GM18870 (cell line): ENCODE measurements at regions not wholly inside any gene's neighbourhood (a gene's known extent, or its start where the extent isn't known, plus 50 kb on each side); places are given as distances from the start of the nearest gene placed in this dataset.

Source experiments
- ATAC-seq: cut with Tn5 transposase; IDR thresholded peaks from one replicate; pipeline ENCODE4 v1.9.1; 2021; ENCODE audit warnings: moderate library complexity; ENCODE audit not compliant: unreplicated experiment

- no peak for ATAC-seq
Observed at GRCh38 chr14:34247605-34248004, 214.4 kb downstream of the SPTSSA start.

DNA sequence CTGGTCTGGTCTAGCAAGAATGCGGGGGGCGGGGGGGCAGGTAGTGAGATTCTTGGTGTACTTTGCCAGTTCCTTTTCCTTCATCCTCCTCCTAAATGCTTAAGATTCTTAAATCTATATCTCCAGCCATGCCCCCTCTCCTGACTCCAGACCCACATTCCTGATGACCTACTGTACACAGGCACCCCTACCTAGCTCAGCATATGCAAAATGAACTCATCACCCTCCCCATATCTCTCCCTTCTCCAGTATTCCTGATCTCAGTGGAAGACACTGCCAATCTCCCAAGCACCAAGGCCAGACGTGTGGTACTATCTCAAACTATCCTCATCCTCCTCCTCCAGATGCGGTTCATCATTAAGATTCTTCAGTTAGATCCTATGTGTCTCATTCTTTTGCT, 215.8 kb downstream of the SPTSSA start:
- ATAC-seq = no peak

- ATAC-seq = no peak
Observed at GRCh38 chr14:34243401-34243800, 218.6 kb downstream of the SPTSSA start.

DNA sequence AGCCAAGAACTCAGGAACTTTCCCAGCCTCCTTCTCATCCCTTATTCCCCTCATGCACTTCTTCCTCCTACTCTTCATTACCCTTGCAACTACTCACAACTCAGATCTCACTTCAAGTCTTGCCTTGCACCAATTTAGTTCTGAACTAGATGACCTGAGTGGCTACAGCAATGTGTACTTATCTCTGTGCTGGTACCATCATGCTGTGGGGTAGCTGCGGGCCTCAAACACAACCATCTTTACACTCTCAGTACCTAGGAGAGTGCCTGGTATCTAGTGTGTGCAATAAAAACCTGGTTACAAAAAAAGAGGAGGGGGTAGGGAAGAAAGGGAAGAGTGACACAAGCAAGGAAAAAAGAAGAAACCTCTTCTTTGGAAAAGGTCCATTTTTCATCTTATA, 219.0 kb downstream of the SPTSSA start:
- no peak for ATAC-seq

- ATAC-seq = no peak
Observed at GRCh38 chr14:34241185-34241711, 220.8 kb downstream of the SPTSSA start.

GRCh38 chr14:34238610-34239009, 223.4 kb downstream of the SPTSSA start:
- ATAC-seq = no peak

DNA sequence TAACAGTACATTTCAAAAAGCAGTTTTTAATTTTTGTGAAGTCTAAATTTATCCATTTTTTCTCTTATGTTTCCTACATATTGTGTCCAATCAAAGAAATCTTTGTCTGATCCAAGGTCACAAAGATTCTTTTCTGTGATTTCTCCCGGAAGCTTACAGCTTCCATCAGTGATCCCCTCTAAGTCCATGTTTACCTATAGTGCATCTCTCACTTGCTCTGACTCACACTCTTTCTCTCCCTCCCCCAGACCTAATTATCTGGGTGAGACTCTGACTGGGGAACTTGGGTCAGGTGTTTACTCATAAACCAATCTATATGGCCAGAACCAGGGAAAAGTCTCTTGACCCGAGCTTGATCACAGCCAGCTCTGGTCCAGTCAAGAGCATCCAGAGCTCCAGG, 224.4 kb downstream of the SPTSSA start:
- no peak for ATAC-seq

GRCh38 chr14:34237081-34237480, 225.0 kb downstream of the SPTSSA start:
- ATAC-seq = no peak

DNA sequence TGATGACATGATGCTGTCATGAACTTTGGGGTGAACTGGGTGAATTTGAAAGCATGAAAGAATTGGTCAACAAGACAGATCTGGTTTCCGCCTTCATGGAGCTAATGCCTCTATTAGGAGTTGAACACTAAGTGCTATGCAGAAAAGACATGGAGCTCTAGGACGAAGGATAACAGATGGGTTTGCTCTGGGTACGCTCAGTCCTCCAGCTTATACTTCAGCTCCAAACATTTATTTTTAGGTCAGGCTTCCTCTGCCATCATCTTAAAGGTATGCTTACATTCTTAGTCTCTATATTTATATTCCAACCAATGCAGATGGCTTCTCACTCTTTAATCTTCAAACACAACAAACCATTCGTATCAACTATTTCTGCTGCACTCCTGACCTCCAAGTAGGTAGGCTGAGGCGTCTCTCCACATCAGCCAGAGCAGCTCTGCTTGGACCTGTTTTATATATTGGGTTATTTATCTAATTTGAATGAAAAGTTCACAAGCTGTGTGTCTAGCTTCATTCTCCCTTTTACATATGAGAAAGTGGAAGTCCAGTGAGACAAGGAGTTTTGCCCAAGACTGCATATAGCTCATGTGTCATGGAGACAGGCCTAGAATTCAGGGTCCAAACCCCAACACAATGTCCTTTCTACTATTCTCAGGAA, 226.3 kb downstream of the SPTSSA start:
- no peak for ATAC-seq

DNA sequence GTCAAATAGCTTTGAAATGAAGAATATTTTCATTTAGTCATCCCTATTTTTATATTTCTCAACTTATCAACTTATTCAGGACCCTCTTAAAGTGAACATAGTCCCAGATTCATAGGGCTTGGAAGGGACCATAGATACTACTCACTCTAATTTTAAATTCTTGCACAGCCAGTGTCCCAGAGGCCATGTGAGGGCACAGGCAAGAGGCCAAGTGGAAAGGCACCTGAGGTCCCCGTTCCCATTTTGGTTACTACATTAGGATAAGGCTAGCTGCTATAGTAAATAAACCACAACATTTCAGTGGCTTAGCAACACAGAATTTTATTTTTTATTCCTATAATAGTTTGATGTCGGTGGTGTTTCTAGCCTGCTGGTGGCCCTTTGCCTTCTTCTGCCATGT, 227.8 kb downstream of the SPTSSA start:
- no peak for ATAC-seq

GRCh38 chr14:34233619-34234018, 228.4 kb downstream of the SPTSSA start:
- ATAC-seq = no peak

DNA sequence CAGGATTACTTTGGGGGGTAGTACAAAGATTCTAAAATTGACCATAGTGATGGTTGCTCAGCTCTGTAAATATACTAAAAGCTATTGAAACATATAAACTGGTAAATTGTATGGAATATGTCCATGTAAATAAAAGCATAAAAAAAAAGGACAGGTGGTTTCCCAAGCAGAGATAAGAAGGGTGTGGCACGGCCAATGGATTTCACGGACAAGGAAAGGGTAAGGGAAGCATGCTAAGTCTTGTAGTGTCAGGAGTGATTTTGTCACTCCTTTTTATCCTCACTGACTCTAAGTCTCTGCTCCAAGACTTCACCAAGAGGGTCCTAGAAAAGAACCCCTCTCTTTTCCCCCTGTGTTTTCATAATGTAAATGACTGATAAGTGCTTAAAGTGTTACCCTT, 229.2 kb downstream of the SPTSSA start:
- ATAC-seq = no peak

GRCh38 chr14:34231626-34232025, 230.4 kb downstream of the SPTSSA start:
- no peak for ATAC-seq

GRCh38 chr14:34229140-34229539, 232.9 kb downstream of the SPTSSA start:
- ATAC-seq = no peak

DNA sequence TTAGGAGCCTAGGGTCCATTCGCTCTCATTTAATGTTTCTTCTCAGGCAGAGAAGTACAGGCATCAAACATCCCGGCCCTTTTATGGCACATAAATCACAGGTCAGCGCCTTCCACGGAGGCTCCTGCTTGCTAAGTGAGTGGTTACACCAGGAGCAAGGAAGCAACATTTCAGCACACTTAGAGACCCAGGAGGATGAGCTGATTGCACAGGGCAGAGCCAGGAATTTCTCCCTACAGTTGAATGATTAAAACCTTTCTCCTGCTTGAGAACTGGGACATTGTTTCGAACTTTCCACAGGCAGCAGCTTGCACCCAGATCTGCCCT, 233.4 kb downstream of the SPTSSA start:
- no peak for ATAC-seq

GRCh38 chr14:34227834-34228649, 234.0 kb downstream of the SPTSSA start:
- peak; percentile 71 for ATAC-seq

- no peak for ATAC-seq
Observed at GRCh38 chr14:34224221-34224620, 237.8 kb downstream of the SPTSSA start.

GRCh38 chr14:34223373-34224148, 238.5 kb downstream of the SPTSSA start:
- no peak for ATAC-seq

DNA sequence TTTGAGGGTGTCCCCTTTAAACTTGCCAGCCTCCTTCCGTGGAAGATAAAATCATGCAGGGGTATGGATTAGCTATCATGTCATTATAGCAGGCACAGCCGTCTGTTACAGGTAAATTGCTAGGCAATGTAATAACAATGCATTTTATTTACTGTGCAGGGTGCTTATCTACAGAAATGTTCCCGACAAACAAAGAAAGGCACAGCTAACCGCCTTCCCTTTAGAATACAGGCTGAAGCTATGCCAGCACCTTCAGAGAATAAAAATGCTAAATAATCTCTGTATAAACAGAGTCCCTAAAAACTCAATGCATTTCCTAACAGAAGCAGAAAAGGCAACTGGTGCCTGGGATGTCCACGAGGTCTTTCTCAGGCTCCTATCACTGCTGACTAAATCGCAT, 239.2 kb downstream of the SPTSSA start:
- ATAC-seq = no peak

- no peak for ATAC-seq
Observed at GRCh38 chr14:34222122-34222521, 239.9 kb downstream of the SPTSSA start.

DNA sequence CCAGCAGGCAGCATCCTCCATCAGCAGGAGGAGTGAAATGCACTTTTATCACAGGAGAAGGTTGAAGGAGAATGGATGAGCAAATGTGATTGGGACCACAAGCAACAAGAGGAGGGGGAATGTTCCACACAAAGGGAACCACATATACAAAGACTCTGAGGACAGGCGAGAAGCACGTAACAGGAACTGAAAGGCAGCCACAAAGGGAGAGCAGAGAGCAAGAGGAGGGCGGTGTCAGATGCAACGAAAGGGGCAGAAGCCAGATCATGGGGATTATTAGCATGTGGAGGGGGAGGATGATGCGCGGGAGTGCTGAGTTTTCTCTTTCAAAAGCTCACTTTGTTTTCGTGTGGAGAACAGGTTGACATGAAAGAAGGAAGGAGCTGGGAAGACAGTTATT, 241.1 kb downstream of the SPTSSA start:
- peak; percentile 76 for ATAC-seq

- no peak for ATAC-seq
Observed at GRCh38 chr14:34220378-34220706, 241.7 kb downstream of the SPTSSA start.
